Activated T-helper 2 cell treated with anti-CD3 and anti-CD28 coated beads, Interferon-gamma antibody, Interleukin-2, Interleukin-4, amounts not matched to agents 10 μg/mL and 5 μg/mL and 100 μg/mL, durations not matched to agents 14 hours and 24 hours and 36 hours (primary cell): ENCODE measurements at regions not wholly inside any gene's neighbourhood (a gene's known extent, or its start where the extent isn't known, plus 50 kb on each side); places are given as distances from the start of the nearest gene placed in this dataset.

Experiments
- DNase-seq: peaks from one replicate; pipeline ENCODE4 v3.0.0; 2021; ENCODE audit warnings: low spot score
- H3K27ac Mint-ChIP-seq: one replicate; pipeline ENCODE4 v1.8.0; 2021; ENCODE audit warnings: mixed read lengths
- H3K27me3 Mint-ChIP-seq: one replicate; pipeline ENCODE4 v1.8.0; 2021; ENCODE audit warnings: low read depth, mixed read lengths
- H3K36me3 Mint-ChIP-seq: one replicate; pipeline ENCODE4 v1.8.0; 2021; ENCODE audit warnings: low read depth, mixed read lengths
- H3K4me1 Mint-ChIP-seq: one replicate; pipeline ENCODE4 v1.8.0; 2021; ENCODE audit warnings: low read depth, mixed read lengths
- H3K4me3 Mint-ChIP-seq: one replicate; pipeline ENCODE4 v1.8.0; 2021; ENCODE audit warnings: low read depth, mild to moderate bottlenecking, moderate library complexity, mixed read lengths
- H3K9me3 Mint-ChIP-seq: one replicate; pipeline ENCODE4 v1.8.0; 2021; ENCODE audit warnings: mixed read lengths
- intact Hi-C: fragments of 100-400 bp; cut with micrococcal nuclease; formaldehyde crosslinking; loops from one replicate; pipeline ENCODE4 v1.15.1; 2023

DNA sequence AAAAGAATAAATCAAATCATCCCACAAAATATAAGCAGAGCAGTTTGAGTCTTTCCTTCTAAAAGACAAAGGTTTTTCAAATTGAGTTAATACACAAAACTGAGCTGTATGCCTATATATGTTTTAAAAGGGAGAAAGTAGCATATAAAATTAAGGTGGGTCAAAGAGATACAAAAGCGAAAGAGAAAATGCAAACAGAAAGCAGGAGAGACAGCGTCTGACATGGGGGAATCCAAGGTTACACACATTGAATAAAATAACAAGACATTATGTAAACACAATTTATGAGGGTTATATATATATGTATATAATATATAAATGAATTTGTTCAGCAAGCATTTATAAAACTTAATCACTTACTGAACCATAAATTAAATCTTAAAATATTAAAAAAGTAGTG is 276.1 kb upstream of the LCORL start:
- Mint-ChIP-seq H3K36me3 (no peaks in the 10 kb centered on the region), H3K27ac (no peak overlapping the region), H3K27me3 (no peaks in the 10 kb centered on the region), H3K4me1 (no peaks in the 10 kb centered on the region), H3K9me3 (no peaks in the 10 kb centered on the region), H3K4me3 (no peak overlapping the region)
- intact Hi-C loops: no loop called here
- DNase-seq: no peak

DNA sequence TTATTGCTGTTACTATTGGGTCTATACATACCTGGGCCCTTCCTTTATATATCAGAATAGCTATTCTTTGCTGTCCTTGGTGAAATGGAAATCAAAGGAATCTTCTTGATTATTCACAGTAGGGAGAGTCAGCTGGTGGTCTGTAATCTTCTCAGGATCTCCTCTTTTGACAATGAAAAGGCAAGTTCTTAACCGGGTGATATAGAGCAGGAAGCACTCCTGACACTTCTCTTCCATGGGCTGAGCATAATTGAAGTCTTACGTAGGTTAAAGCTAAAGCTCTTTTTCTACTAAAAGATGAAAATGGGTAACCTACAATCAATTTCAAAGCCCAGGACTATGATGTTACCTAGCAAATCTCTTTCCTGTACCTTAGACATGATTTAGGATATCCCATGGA is 274.9 kb upstream of the LCORL start:
- no peaks in the 10 kb centered on the region for H3K36me3 Mint-ChIP-seq
- no peaks in the 10 kb centered on the region for H3K9me3 Mint-ChIP-seq
- intact Hi-C loops: no loop called here
- no peak overlapping the region for H3K27ac Mint-ChIP-seq
- no peak for DNase-seq
- no peaks in the 10 kb centered on the region for H3K27me3 Mint-ChIP-seq
- no peak overlapping the region for H3K4me3 Mint-ChIP-seq
- no peaks in the 10 kb centered on the region for H3K4me1 Mint-ChIP-seq

DNA sequence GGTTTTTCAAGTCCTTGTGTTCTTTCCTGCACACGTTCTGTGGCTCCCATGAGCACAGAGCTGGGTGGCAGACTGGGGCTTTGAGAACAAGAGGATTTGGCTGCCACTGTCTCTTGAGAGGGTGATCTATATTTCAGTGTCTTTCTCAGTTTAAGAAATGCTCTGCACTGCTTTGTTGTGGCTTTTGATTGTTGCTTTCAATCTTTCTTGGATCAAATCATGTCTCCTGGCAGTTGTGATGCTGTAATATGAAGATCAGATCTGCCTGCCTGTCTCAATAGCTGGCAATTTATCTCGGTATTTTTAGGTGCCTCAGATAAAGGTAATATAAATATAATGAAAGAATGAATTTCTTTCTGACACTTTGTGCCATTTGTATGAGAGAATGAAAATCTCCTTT is 273.3 kb upstream of the LCORL start:
- no peaks in the 10 kb centered on the region for H3K9me3 Mint-ChIP-seq
- no peak for DNase-seq
- H3K36me3 Mint-ChIP-seq: no peaks in the 10 kb centered on the region
- no peak overlapping the region for H3K4me3 Mint-ChIP-seq
- intact Hi-C loops: no loop called here
- H3K27ac Mint-ChIP-seq: no peak overlapping the region
- no peaks in the 10 kb centered on the region for H3K4me1 Mint-ChIP-seq
- no peaks in the 10 kb centered on the region for H3K27me3 Mint-ChIP-seq

DNA sequence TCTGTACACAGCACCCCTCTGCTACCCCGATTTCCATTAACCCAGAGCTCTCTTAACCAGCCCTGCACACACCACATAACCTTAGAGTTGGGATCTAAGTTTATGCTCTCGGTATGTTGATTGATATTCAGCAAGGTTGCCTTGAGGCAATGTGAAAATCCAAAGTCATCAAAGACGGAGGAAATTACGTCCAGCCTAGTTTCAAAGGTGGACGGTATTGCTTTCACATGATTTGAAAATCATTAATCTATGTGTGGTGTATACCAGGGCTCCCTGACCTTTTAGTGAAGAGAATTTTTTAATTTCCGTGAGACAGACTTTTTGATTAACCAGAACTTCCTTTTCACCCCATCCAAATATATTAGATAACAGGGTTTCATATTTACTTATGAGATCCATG is 272.5 kb upstream of the LCORL start:
- Mint-ChIP-seq H3K36me3 (no peaks in the 10 kb centered on the region), H3K27me3 (no peaks in the 10 kb centered on the region), H3K9me3 (no peaks in the 10 kb centered on the region), H3K4me3 (no peak overlapping the region), H3K4me1 (no peaks in the 10 kb centered on the region), H3K27ac (no peak overlapping the region)
- DNase-seq: no peak
- intact Hi-C loops: no loop called here

DNA sequence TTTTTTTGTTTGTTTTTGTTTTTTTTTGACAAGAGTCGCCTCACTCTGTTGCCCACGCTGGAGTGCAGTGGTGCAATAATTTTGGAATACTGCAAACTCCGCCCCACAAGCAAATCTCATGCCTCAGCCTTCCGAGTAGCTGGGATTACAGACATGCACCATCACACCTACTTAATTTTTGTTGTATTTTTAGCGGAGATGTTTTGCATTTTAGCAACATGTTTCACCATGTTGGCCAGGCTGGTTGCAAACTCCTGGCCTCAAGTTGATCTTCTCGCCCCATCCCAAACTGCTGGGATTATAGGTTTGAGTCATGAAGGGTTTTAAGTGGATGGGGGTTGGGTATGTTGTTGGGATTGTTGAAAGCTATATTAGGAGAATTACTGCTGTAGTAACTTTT is 270.9 kb upstream of the LCORL start:
- intact Hi-C loops: no loop called here
- no peaks in the 10 kb centered on the region for H3K27me3 Mint-ChIP-seq
- no peaks in the 10 kb centered on the region for H3K36me3 Mint-ChIP-seq
- no peak overlapping the region for H3K4me3 Mint-ChIP-seq
- no peak overlapping the region for H3K27ac Mint-ChIP-seq
- H3K4me1 Mint-ChIP-seq: no peaks in the 10 kb centered on the region
- DNase-seq: no peak
- H3K9me3 Mint-ChIP-seq: no peaks in the 10 kb centered on the region

DNA sequence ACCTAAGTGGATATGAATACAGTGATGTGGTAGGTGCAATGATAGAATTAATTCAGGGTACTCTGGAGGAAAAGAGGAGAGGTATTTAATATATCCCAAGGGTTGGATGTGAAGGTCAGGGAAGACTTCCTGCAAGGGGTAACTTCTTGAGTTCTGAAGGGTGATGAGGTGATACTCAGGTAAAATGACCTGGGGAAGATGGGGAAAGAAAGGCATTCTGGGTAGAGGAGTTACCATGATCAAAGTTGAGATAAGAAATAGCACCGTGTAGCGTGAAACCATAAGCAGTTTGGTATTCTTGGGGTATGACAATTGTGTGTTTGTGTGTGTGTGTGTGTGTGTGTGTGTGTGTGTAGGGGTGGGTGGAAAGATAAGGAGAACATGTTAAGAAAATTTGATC is 270.4 kb upstream of the LCORL start:
- Mint-ChIP-seq H3K4me1 (no peaks in the 10 kb centered on the region), H3K27me3 (no peaks in the 10 kb centered on the region), H3K4me3 (no peak overlapping the region), H3K36me3 (no peaks in the 10 kb centered on the region), H3K27ac (no peak overlapping the region), H3K9me3 (no peaks in the 10 kb centered on the region)
- intact Hi-C loops: no loop called here
- no peak for DNase-seq

DNA sequence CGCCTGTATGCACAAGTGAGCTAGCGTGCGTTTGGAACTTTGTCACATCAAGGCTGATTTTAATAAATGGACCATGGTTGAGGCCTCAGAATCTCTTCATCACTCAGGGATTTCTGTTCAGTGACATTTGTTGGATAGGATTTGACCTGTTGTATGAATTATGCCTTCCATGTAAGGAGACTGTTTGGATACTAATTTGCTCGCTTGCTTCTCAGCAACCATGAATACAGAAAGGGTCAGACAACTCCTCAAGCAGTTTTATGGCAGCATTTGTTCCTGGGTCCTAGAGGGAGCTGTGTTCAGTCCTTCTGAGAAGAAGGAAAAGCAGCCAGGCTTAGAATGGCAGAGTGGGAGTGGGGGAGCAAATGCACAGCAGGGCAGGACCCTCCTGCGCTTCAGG is 269.7 kb upstream of the LCORL start:
- Mint-ChIP-seq H3K4me3 (no peak overlapping the region), H3K36me3 (no peaks in the 10 kb centered on the region), H3K9me3 (no peaks in the 10 kb centered on the region), H3K27me3 (no peaks in the 10 kb centered on the region), H3K4me1 (no peaks in the 10 kb centered on the region), H3K27ac (no peak overlapping the region)
- no peak for DNase-seq
- intact Hi-C loops: no loop called here

DNA sequence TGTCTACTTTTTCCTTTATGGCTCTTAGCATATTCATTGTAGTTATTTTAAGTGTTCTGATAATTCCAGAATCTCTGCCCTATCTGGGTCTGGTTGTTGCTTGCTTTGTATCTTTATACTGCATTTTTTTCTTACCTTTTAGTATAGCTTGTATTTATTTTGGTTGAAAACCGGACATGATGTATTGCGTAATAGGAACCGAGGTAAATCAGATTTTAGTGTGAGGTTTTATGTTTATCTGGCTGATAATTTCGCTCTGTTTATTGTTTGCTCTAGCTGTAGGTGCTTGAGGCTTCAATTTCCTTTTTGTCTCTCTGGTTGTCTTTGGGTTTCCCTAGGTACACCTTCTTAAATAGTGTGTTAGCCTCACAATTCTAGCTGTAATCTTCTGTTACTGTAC is 263.8 kb upstream of the LCORL start:
- Mint-ChIP-seq H3K9me3 (no peaks in the 10 kb centered on the region), H3K27ac (no peak overlapping the region), H3K4me3 (no peak overlapping the region), H3K27me3 (no peaks in the 10 kb centered on the region), H3K4me1 (no peaks in the 10 kb centered on the region), H3K36me3 (no peaks in the 10 kb centered on the region)
- DNase-seq: no peak
- intact Hi-C loops: no loop called here

DNA sequence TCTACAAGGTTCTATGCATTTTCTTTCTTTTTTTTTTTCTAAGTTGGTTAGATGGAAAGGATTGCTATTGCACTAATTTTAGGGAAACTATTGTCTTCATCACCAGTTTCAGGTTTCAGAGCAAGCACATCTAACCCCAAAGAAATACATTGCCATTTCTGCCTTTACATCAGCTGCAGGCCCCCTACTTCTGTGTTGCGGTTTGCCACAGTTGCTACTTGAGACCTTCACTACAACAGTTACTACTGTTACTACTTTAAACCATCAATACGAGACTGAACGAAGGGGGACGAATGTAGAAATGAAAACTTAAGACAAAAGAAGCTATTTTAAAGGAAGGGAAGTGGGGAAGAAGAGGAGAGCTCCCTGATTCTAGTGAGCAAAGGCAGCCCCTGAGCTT is 256.7 kb upstream of the LCORL start:
- no peaks in the 10 kb centered on the region for H3K4me1 Mint-ChIP-seq
- no peaks in the 10 kb centered on the region for H3K9me3 Mint-ChIP-seq
- no peaks in the 10 kb centered on the region for H3K27me3 Mint-ChIP-seq
- no peak overlapping the region for H3K27ac Mint-ChIP-seq
- DNase-seq: no peak
- H3K36me3 Mint-ChIP-seq: no peaks in the 10 kb centered on the region
- no peak overlapping the region for H3K4me3 Mint-ChIP-seq
- intact Hi-C loops: no loop called here

DNA sequence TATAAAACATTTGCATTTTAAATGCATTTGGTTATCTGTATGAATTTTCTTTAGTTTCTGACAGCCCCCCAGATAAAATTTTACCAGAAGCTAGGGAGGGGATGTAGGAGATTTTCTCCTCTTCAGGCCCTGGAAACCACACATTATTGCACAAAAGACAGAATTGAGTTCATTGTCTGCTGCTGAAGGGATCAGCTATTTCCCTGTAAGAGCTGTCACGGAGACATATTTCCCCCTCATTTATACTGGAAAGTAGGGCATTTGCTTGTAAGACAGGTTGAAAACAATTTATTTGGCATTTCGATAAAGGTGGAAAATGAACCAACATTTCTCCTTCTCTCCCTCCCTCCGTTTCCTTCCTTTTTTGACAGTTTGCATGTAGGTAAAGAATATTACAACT is 241.3 kb upstream of the LCORL start:
- H3K4me3 Mint-ChIP-seq: no peak overlapping the region
- peaks cover 4% of the 10 kb centered on the region for H3K9me3 Mint-ChIP-seq
- H3K27me3 Mint-ChIP-seq: no peaks in the 10 kb centered on the region
- no peak overlapping the region for H3K27ac Mint-ChIP-seq
- H3K4me1 Mint-ChIP-seq: no peaks in the 10 kb centered on the region
- intact Hi-C loops: no loop called here
- no peak for DNase-seq
- H3K36me3 Mint-ChIP-seq: no peaks in the 10 kb centered on the region

DNA sequence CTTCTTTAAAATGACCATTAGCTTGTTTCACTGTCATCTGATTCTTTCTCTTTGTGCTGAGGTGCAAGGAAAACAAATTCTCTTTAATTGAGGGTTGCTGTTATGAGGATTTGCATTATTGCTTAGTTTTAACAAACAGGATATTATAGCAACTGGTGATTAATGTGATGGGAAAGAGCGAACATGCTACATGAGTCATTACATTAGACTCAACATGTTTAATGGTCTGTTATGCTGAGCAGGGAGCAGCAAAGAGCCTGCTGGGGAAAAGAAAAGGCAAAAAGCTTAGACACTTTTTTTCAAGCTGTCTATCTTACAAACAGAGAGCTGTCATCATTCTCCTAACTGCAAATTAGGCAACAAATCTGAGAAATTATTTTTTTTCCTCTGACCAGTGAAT is 230.5 kb upstream of the LCORL start:
- Mint-ChIP-seq H3K9me3 (peaks cover 2% of the 10 kb centered on the region), H3K27me3 (no peaks in the 10 kb centered on the region), H3K4me3 (no peak overlapping the region), H3K27ac (no peak overlapping the region), H3K36me3 (no peaks in the 10 kb centered on the region), H3K4me1 (no peaks in the 10 kb centered on the region)
- DNase-seq: no peak
- intact Hi-C loops: no loop called here

DNA sequence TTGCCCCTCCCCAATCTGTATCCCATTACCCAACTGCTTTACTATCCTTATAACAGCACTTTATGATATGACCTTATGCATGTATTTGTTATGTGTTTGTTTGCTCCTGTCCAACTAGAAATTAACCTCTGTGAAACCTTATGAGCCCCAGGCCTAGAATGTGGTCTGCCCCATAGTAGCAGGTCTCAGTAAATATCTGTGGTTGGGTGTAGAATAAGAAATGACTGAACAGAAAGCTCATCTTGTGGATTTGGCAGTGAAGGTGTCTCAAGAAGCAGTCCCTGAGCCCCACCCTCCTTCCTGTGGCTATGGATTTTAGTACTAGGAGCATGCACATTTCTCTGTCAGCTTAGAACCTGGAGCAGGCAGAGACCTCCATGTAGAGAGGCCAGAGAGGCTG is 229.0 kb upstream of the LCORL start:
- no peak overlapping the region for H3K27ac Mint-ChIP-seq
- H3K36me3 Mint-ChIP-seq: no peaks in the 10 kb centered on the region
- intact Hi-C loops: no loop called here
- no peak overlapping the region for H3K4me3 Mint-ChIP-seq
- no peaks in the 10 kb centered on the region for H3K4me1 Mint-ChIP-seq
- no peak for DNase-seq
- no peaks in the 10 kb centered on the region for H3K9me3 Mint-ChIP-seq
- no peaks in the 10 kb centered on the region for H3K27me3 Mint-ChIP-seq

DNA sequence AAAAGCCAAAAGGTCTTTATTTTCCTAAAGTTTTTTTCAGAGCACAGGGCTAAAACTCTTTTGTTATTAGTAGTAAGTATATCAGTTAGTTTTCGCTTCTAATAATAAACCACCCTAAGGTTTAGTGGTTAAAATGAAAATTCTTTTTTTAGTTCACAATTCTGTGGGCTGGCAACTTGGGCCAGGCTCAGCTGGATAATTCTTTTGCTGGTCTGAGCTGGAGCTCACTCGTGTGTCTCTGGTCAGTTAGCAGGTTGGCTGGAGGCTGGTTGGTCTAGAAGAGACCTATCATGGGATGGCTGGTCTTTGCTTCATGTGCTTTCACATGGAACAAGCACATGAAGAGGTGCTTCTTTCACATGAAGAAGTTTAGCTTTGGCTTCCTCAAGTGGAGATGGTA is 227.1 kb upstream of the LCORL start:
- Mint-ChIP-seq H3K27me3 (no peaks in the 10 kb centered on the region), H3K4me3 (no peak overlapping the region), H3K27ac (no peak overlapping the region), H3K9me3 (no peaks in the 10 kb centered on the region), H3K4me1 (no peaks in the 10 kb centered on the region), H3K36me3 (no peaks in the 10 kb centered on the region)
- intact Hi-C loops: no loop called here
- no peak for DNase-seq

DNA sequence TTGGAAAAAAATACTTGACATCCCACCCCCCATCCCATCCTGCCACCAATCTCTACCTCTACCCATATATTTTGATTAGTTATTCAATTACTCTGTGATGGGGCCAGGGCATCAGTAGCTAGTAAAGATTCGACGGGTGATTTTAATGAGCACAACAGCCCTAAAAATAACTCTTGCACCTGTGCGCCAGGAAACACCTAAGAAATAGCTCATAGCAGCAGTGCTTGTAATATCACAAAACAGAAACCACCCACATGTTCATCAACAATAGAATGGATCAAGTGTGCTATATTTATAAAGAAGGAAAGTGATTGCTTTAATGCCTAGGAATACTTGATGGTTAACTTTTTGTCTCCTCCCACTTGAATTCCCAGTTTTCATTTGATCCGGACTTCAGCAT is 225.6 kb upstream of the LCORL start:
- Mint-ChIP-seq H3K9me3 (no peaks in the 10 kb centered on the region), H3K36me3 (no peaks in the 10 kb centered on the region), H3K4me3 (no peak overlapping the region), H3K27me3 (no peaks in the 10 kb centered on the region), H3K4me1 (no peaks in the 10 kb centered on the region), H3K27ac (no peak overlapping the region)
- intact Hi-C loops: no loop called here
- no peak for DNase-seq
